ENCODE measurements at regions not wholly inside any gene's neighbourhood (a gene's known extent, or its start where the extent isn't known, plus 50 kb on each side); places are given as distances from the start of the nearest gene placed in this dataset.
A peak's percentile ranks its signal among the peaks of the same experiment; 100 is the strongest.
"Not testable (repeated sequence)": the region's sequence is repeated elsewhere in the genome, so short reads cannot be mapped to it uniquely, and the experiment has no call there.

GRCh38 chr18:59038295-59039039 is 101.2 kb upstream of the SEC11C start:
- H3K9me1 ChIP-seq (ENCODE audit: control insufficient read depth, insufficient read depth, low read length): no peaks in the 10 kb centered on the region
- no peaks in the 10 kb centered on the region for H3K36me3 ChIP-seq (ENCODE audit: control insufficient read depth, insufficient read depth, low read length)
- H3K4me2 ChIP-seq (ENCODE audit: insufficient read depth, low read length): no peak overlapping the region
- TF ChIP-seq, protein P1, sequence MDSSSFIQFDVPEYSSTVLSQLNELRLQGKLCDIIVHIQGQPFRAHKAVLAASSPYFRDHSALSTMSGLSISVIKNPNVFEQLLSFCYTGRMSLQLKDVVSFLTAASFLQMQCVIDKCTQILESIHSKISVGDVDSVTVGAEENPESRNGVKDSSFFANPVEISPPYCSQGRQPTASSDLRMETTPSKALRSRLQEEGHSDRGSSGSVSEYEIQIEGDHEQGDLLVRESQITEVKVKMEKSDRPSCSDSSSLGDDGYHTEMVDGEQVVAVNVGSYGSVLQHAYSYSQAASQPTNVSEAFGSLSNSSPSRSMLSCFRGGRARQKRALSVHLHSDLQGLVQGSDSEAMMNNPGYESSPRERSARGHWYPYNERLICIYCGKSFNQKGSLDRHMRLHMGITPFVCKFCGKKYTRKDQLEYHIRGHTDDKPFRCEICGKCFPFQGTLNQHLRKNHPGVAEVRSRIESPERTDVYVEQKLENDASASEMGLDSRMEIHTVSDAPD (CRISPR knock-in tag; IDR thresholded peaks at IDR 0.05): no peak
- no peak for TF ChIP-seq TEAD4 (IDR thresholded peaks at IDR 0.05; ENCODE audit: low read length)
- no peak for TF ChIP-seq TEAD4 (CRISPR knock-in tag; IDR thresholded peaks at IDR 0.05; ENCODE audit: borderline replicate concordance)
- TF ChIP-seq ZNF124 (CRISPR knock-in tag; IDR thresholded peaks at IDR 0.05): no peak
- no peak for TF ChIP-seq FUS (optimal IDR thresholded peaks at IDR 0.05; ENCODE audit: low read depth, low read length)
- no peak for TF ChIP-seq MEF2D (tag; conservative IDR thresholded peaks at IDR 0.05; ENCODE audit: low read depth)
- TF ChIP-seq TFE3 (CRISPR knock-in tag; IDR thresholded peaks at IDR 0.05): 0 out of 2 replicates have a peak, but pooled peaks have one; percentile 13
- no peak for TF ChIP-seq RUNX1 (IDR thresholded peaks at IDR 0.05; ENCODE audit: low read depth)
- TF ChIP-seq E2F5 (CRISPR knock-in tag; IDR thresholded peaks at IDR 0.05): no peak
- FAIRE-seq (no peak), ATAC-seq (no peak), DNase-seq (ENCODE audit: extremely low read depth in 1 of 4, low spot score in 3 of 4) (no peak)
- no peaks in the 10 kb centered on the region for H3K79me2 ChIP-seq (ENCODE audit: control insufficient read depth, insufficient read depth, low read length)
- POLR2A ChIA-PET: no interaction called here
- no peaks in the 10 kb centered on the region for H4K20me1 ChIP-seq (replicated peaks; ENCODE audit: control insufficient read depth, insufficient read depth, low read length)
- WGBS (ENCODE audit: insufficient coverage, low coverage, missing lambda C conversion rate): 0% methylated on average over 8 of the region's 8 CpGs
- H3K9ac ChIP-seq (ENCODE audit: insufficient read depth in 1 of 2, low read depth in 2 of 2, low read length in 2 of 2): no peak overlapping the region
- H3K27me3 ChIP-seq (ENCODE audit: control insufficient read depth in 2 of 2, insufficient read depth in 2 of 2, low read length in 2 of 2): no peaks in the 10 kb centered on the region
- CTCF ChIA-PET (ENCODE audit: low intra/inter-chr PET ratio): no interaction called here
- H3K4me1 ChIP-seq (replicated peaks in 1 of 2; ENCODE audit: control insufficient read depth in 2 of 2, insufficient read depth in 2 of 2, low read length in 2 of 2): no peaks in the 10 kb centered on the region
- intact Hi-C loops (cut with micrococcal nuclease): no loop called here
- H3K9me3 ChIP-seq (replicated peaks; ENCODE audit: control insufficient read depth, insufficient read depth, low read depth, low read length): no peaks in the 10 kb centered on the region
- H3K4me3 ChIP-seq: no peak overlapping the region
- H3K27ac ChIP-seq (ENCODE audit: extremely low read depth, low read depth, low read length): no peak overlapping the region
- no TSS peak for BruUV-seq (replicated peaks)
- in situ Hi-C loops (cut with MboI): no loop called here
- H2AFZ ChIP-seq (ENCODE audit: low read depth, low read length): no peak overlapping the region

GRCh38 chr18:59039040-59039320 is 100.7 kb upstream of the SEC11C start:
- H3K4me3 ChIP-seq; intact Hi-C loops (cut with micrococcal nuclease); ATAC-seq; H3K9me3 ChIP-seq (replicated peaks; ENCODE audit: control insufficient read depth, insufficient read depth, low read depth, low read length); DNase-seq (ENCODE audit: extremely low read depth in 1 of 4, low spot score in 3 of 4); FAIRE-seq; H4K20me1 ChIP-seq (replicated peaks; ENCODE audit: control insufficient read depth, insufficient read depth, low read length); H3K4me1 ChIP-seq (replicated peaks in 1 of 2; ENCODE audit: control insufficient read depth in 2 of 2, insufficient read depth in 2 of 2, low read length in 2 of 2); BruUV-seq (replicated peaks); in situ Hi-C loops (cut with MboI); H3K79me2 ChIP-seq (ENCODE audit: control insufficient read depth, insufficient read depth, low read length); POLR2A ChIA-PET; H3K36me3 ChIP-seq (ENCODE audit: control insufficient read depth, insufficient read depth, low read length); H3K27ac ChIP-seq (ENCODE audit: extremely low read depth, low read depth, low read length); H3K9me1 ChIP-seq (ENCODE audit: control insufficient read depth, insufficient read depth, low read length); H3K4me2 ChIP-seq (ENCODE audit: insufficient read depth, low read length); H3K9ac ChIP-seq (ENCODE audit: insufficient read depth in 1 of 2, low read depth in 2 of 2, low read length in 2 of 2); H3K27me3 ChIP-seq (ENCODE audit: control insufficient read depth in 2 of 2, insufficient read depth in 2 of 2, low read length in 2 of 2); CTCF ChIA-PET (ENCODE audit: low intra/inter-chr PET ratio); H2AFZ ChIP-seq (ENCODE audit: low read depth, low read length): not testable (repeated sequence)
- 0% methylated on average over 1 of the region's 1 CpG for WGBS (ENCODE audit: insufficient coverage, low coverage, missing lambda C conversion rate)
